GM23338 (cell line): ENCODE measurements at regions not wholly inside any gene's neighbourhood (a gene's known extent, or its start where the extent isn't known, plus 50 kb on each side); places are given as distances from the start of the nearest gene placed in this dataset.

Experiments
- ATAC-seq: fragments of 200-7000 bp; cut with Tn5 transposase; 3 replicates; pipeline ENCODE4 v1.9.1; 2020
- DNase-seq: peaks from one replicate; pipeline ENCODE4 v3.0.0-alpha.2; 2015; ENCODE audit warnings: low spot score
- H2AFZ ChIP-seq: fragments of 200-600 bp; sonication (generic); 2 replicates; pipeline ENCODE4 v1.8.0; 2016; ENCODE audit warnings: antibody characterized with exemption, mild to moderate bottlenecking, moderate library complexity
- H3F3A ChIP-seq: fragments of 200-600 bp; sonication (generic); replicated peaks from 2 replicates; pipeline ENCODE4 v1.8.0; 2017; ENCODE audit warnings: antibody characterized with exemption, mixed run types, low read depth
- H3K27ac ChIP-seq: fragments of 200-600 bp; sonication (generic); 2 replicates; pipeline ENCODE4 v1.6.1; 2016; ENCODE audit warnings: low read depth
- H3K27me3 ChIP-seq: fragments of 200-600 bp; sonication (generic); 2 replicates; pipeline ENCODE4 v1.8.0; 2016; ENCODE audit warnings: mild to moderate bottlenecking, mixed run types, moderate library complexity; ENCODE audit not compliant: insufficient read depth
- H3K36me3 ChIP-seq: fragments of 200-600 bp; sonication (generic); 2 replicates; pipeline ENCODE4 v1.8.0; 2016; ENCODE audit warnings: mild to moderate bottlenecking; ENCODE audit not compliant: insufficient read depth
- H3K4me1 ChIP-seq: fragments of 200-600 bp; sonication (generic); 2 replicates; pipeline ENCODE4 v1.8.0; 2016; ENCODE audit warnings: mild to moderate bottlenecking, moderate library complexity; ENCODE audit not compliant: insufficient read depth
- H3K4me2 ChIP-seq: fragments of 200-600 bp; sonication (generic); 2 replicates; pipeline ENCODE4 v1.7.1; 2017; ENCODE audit warnings: mixed run types
- H3K4me3 ChIP-seq: fragments of 200-600 bp; sonication (generic); 2 replicates; pipeline ENCODE4 v1.6.1; 2016; ENCODE audit warnings: mixed run types
- H3K79me2 ChIP-seq: fragments of 200-600 bp; sonication (generic); replicated peaks from 2 replicates; pipeline ENCODE4 v1.8.0; 2017; ENCODE audit warnings: mild to moderate bottlenecking; ENCODE audit not compliant: insufficient read depth
- H3K9me2 ChIP-seq: fragments of 200-600 bp; sonication (generic); 2 replicates; pipeline ENCODE4 v1.8.0; 2017; ENCODE audit not compliant: insufficient read depth
- H4K20me1 ChIP-seq: fragments of 200-600 bp; sonication (generic); replicated peaks from 2 replicates; pipeline ENCODE4 v1.8.0; 2017; ENCODE audit warnings: mild to moderate bottlenecking; ENCODE audit not compliant: insufficient read depth
- H3K27ac Mint-ChIP-seq: 2 replicates; pipeline ENCODE4 v1.8.0; 2020; ENCODE audit warnings: inconsistent platforms, mild to moderate bottlenecking, moderate library complexity, mixed read lengths
- H3K27me3 Mint-ChIP-seq: 3 replicates; pipeline ENCODE4 v1.8.0; 2022; ENCODE audit warnings: low read depth, mild to moderate bottlenecking, moderate library complexity, mixed read lengths, inconsistent platforms; ENCODE audit not compliant: insufficient read depth, poor library complexity
- H3K36me3 Mint-ChIP-seq: 3 replicates; pipeline ENCODE4 v1.8.0; 2021; ENCODE audit warnings: low read depth, mild to moderate bottlenecking, inconsistent platforms, moderate library complexity, mixed read lengths
- H3K4me1 Mint-ChIP-seq: 3 replicates; pipeline ENCODE4 v1.8.0; 2020; ENCODE audit warnings: mild to moderate bottlenecking, inconsistent platforms, mixed read lengths
- H3K4me3 Mint-ChIP-seq: 3 replicates; pipeline ENCODE4 v1.8.0; 2021; ENCODE audit warnings: moderate library complexity, mild to moderate bottlenecking, inconsistent platforms, mixed read lengths
- H3K9me3 Mint-ChIP-seq: 3 replicates; pipeline ENCODE4 v1.8.0; 2020; ENCODE audit warnings: moderate library complexity, mild to moderate bottlenecking, inconsistent platforms, mixed read lengths
- CREB1 ChIP-seq: fragments of 250-450 bp; sonication (Bioruptor Pico); IDR thresholded peaks from 2 replicates; pipeline ENCODE4 v1.5.0; 2020; ENCODE audit warnings: low read depth, mild to moderate bottlenecking, moderate library complexity
- NANOG ChIP-seq: IDR thresholded peaks from 2 replicates; pipeline ENCODE4 v1.6.1; 2016; ENCODE audit warnings: antibody characterized with exemption, borderline replicate concordance
- POLR2AphosphoS5 ChIP-seq: IDR thresholded peaks from 2 replicates; pipeline ENCODE4 v1.6.1; 2016; ENCODE audit warnings: antibody characterized with exemption, low read depth
- ZNF331 ChIP-seq: fragments of 250-450 bp; sonication (Bioruptor Pico); IDR thresholded peaks from 2 replicates; pipeline ENCODE4 v1.5.0; 2020; ENCODE audit warnings: low read depth, mild to moderate bottlenecking, moderate library complexity
- TF ChIP-seq, protein P1 (sequence below): IDR thresholded peaks from one replicate; pipeline ENCODE4 v1.6.1; 2018; ENCODE audit warnings: antibody characterized with exemption; ENCODE audit not compliant: unreplicated experiment
- TF ChIP-seq, protein P2 (sequence below): fragments of 250-450 bp; sonication (Bioruptor Pico); IDR thresholded peaks from 2 replicates; pipeline ENCODE4 v1.5.0; 2020; ENCODE audit warnings: mild to moderate bottlenecking, moderate library complexity
- TF ChIP-seq, protein P3 (sequence below), 2 experiments: fragments of 200-600 bp in 1 of 2; sonication (generic) in 1 of 2; conservative IDR thresholded peaks; 2 replicates each; pipeline versions ENCODE4 v1.5.1 to v1.6.1; 2016 to 2017; ENCODE audit warnings: antibody characterized with exemption in 2 of 2, low read depth in 2 of 2, mild to moderate bottlenecking in 2 of 2, moderate library complexity in 1 of 2

DNA sequence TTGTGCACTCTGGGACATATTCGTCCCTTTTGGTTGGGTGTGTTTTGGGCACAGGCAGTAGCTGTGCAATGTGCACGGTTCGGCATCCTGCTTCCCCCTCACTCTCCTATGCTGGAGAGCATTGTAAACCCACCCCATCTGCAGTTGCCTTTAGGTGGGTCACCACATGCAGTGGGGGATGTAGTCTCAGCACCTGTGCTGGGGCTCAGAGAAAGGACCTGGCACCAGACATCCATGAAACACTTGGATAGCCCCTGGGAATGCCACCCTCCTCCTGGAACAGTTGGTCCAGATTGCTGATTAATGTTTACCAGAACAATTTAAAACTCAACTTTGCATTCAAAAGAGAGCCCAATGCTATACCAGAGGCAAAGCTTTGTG lies 123.9 kb upstream of the MEF2A start:
- H3K79me2 ChIP-seq, result no peaks in the 10 kb centered on the region
- H3K27ac ChIP-seq, result no peak overlapping the region
- H3K4me2 ChIP-seq, result no peak overlapping the region
- H4K20me1 ChIP-seq, result no peaks in the 10 kb centered on the region
- H3K36me3 Mint-ChIP-seq, result no peaks in the 10 kb centered on the region; the same call in 2 of the 3 replicates
- DNase-seq (no peak), ATAC-seq (no peak)
- H3K36me3 ChIP-seq, result no peaks in the 10 kb centered on the region
- H3K27ac Mint-ChIP-seq, result no peak overlapping the region
- H3K9me3 Mint-ChIP-seq, result no peaks in the 10 kb centered on the region
- H3F3A ChIP-seq, result no peaks in the 10 kb centered on the region
- TF ChIP-seq NANOG (no peak), ZNF331 (CRISPR knock-in tag) (no peak), POLR2AphosphoS5 (no peak), CREB1 (CRISPR knock-in tag) (no peak)
- TF ChIP-seq, protein P1, sequence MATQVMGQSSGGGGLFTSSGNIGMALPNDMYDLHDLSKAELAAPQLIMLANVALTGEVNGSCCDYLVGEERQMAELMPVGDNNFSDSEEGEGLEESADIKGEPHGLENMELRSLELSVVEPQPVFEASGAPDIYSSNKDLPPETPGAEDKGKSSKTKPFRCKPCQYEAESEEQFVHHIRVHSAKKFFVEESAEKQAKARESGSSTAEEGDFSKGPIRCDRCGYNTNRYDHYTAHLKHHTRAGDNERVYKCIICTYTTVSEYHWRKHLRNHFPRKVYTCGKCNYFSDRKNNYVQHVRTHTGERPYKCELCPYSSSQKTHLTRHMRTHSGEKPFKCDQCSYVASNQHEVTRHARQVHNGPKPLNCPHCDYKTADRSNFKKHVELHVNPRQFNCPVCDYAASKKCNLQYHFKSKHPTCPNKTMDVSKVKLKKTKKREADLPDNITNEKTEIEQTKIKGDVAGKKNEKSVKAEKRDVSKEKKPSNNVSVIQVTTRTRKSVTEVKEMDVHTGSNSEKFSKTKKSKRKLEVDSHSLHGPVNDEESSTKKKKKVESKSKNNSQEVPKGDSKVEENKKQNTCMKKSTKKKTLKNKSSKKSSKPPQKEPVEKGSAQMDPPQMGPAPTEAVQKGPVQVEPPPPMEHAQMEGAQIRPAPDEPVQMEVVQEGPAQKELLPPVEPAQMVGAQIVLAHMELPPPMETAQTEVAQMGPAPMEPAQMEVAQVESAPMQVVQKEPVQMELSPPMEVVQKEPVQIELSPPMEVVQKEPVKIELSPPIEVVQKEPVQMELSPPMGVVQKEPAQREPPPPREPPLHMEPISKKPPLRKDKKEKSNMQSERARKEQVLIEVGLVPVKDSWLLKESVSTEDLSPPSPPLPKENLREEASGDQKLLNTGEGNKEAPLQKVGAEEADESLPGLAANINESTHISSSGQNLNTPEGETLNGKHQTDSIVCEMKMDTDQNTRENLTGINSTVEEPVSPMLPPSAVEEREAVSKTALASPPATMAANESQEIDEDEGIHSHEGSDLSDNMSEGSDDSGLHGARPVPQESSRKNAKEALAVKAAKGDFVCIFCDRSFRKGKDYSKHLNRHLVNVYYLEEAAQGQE, result no peak
- TF ChIP-seq, protein P2, sequence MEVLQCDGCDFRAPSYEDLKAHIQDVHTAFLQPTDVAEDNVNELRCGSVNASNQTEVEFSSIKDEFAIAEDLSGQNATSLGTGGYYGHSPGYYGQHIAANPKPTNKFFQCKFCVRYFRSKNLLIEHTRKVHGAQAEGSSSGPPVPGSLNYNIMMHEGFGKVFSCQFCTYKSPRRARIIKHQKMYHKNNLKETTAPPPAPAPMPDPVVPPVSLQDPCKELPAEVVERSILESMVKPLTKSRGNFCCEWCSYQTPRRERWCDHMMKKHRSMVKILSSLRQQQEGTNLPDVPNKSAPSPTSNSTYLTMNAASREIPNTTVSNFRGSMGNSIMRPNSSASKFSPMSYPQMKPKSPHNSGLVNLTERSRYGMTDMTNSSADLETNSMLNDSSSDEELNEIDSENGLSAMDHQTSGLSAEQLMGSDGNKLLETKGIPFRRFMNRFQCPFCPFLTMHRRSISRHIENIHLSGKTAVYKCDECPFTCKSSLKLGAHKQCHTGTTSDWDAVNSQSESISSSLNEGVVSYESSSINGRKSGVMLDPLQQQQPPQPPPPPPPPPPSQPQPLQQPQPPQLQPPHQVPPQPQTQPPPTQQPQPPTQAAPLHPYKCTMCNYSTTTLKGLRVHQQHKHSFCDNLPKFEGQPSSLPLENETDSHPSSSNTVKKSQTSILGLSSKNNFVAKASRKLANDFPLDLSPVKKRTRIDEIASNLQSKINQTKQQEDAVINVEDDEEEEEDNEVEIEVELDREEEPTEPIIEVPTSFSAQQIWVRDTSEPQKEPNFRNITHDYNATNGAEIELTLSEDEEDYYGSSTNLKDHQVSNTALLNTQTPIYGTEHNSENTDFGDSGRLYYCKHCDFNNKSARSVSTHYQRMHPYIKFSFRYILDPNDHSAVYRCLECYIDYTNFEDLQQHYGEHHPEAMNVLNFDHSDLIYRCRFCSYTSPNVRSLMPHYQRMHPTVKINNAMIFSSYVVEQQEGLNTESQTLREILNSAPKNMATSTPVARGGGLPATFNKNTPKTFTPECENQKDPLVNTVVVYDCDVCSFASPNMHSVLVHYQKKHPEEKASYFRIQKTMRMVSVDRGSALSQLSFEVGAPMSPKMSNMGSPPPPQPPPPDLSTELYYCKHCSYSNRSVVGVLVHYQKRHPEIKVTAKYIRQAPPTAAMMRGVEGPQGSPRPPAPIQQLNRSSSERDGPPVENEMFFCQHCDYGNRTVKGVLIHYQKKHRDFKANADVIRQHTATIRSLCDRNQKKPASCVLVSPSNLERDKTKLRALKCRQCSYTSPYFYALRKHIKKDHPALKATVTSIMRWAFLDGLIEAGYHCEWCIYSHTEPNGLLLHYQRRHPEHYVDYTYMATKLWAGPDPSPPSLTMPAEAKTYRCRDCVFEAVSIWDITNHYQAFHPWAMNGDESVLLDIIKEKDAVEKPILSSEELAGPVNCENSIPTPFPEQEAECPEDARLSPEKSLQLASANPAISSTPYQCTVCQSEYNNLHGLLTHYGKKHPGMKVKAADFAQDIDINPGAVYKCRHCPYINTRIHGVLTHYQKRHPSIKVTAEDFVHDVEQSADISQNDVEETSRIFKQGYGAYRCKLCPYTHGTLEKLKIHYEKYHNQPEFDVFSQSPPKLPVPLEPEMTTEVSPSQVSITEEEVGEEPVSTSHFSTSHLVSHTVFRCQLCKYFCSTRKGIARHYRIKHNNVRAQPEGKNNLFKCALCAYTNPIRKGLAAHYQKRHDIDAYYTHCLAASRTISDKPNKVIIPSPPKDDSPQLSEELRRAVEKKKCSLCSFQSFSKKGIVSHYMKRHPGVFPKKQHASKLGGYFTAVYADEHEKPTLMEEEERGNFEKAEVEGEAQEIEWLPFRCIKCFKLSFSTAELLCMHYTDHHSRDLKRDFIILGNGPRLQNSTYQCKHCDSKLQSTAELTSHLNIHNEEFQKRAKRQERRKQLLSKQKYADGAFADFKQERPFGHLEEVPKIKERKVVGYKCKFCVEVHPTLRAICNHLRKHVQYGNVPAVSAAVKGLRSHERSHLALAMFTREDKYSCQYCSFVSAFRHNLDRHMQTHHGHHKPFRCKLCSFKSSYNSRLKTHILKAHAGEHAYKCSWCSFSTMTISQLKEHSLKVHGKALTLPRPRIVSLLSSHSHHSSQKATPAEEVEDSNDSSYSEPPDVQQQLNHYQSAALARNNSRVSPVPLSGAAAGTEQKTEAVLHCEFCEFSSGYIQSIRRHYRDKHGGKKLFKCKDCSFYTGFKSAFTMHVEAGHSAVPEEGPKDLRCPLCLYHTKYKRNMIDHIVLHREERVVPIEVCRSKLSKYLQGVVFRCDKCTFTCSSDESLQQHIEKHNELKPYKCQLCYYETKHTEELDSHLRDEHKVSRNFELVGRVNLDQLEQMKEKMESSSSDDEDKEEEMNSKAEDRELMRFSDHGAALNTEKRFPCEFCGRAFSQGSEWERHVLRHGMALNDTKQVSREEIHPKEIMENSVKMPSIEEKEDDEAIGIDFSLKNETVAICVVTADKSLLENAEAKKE, result no peak
- TF ChIP-seq, protein P3, sequence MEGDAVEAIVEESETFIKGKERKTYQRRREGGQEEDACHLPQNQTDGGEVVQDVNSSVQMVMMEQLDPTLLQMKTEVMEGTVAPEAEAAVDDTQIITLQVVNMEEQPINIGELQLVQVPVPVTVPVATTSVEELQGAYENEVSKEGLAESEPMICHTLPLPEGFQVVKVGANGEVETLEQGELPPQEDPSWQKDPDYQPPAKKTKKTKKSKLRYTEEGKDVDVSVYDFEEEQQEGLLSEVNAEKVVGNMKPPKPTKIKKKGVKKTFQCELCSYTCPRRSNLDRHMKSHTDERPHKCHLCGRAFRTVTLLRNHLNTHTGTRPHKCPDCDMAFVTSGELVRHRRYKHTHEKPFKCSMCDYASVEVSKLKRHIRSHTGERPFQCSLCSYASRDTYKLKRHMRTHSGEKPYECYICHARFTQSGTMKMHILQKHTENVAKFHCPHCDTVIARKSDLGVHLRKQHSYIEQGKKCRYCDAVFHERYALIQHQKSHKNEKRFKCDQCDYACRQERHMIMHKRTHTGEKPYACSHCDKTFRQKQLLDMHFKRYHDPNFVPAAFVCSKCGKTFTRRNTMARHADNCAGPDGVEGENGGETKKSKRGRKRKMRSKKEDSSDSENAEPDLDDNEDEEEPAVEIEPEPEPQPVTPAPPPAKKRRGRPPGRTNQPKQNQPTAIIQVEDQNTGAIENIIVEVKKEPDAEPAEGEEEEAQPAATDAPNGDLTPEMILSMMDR (conservative IDR thresholded peaks at IDR 0.05; ENCODE audit: low read depth in 2 of 2), result no peak
- no peaks in the 10 kb centered on the region for H3K9me2 ChIP-seq
- H3K4me3 ChIP-seq, result no peak overlapping the region
- H3K4me3 Mint-ChIP-seq, result no peak overlapping the region
- H3K4me1 ChIP-seq, result 0 out of 2 replicates have a peak, but pooled peaks cover 10% of the 10 kb centered on the region
- H3K4me1 Mint-ChIP-seq, result peaks cover 20% of the 10 kb centered on the region
- H3K27me3 Mint-ChIP-seq, result peaks cover 12% of the 10 kb centered on the region
- no peak overlapping the region for H2AFZ ChIP-seq
- H3K27me3 ChIP-seq, result no peaks in the 10 kb centered on the region
